H9 (cell line): ENCODE measurements at regions not wholly inside any gene's neighbourhood (a gene's known extent, or its start where the extent isn't known, plus 50 kb on each side); places are given as distances from the start of the nearest gene placed in this dataset.
"Not testable (repeated sequence)": the region's sequence is repeated elsewhere in the genome, so short reads cannot be mapped to it uniquely, and the experiment has no call there.

Source experiments
- DNase-seq: peaks from one replicate; pipeline ENCODE4 v3.0.0-alpha.2; 2017
- H2AFZ ChIP-seq: one replicate; pipeline ENCODE4 v1.6.1; 2013; ENCODE audit warnings: mild to moderate bottlenecking, low read length, control low read depth, moderate library complexity
- H2AK5ac ChIP-seq: 2 replicates; pipeline ENCODE4 v1.6.1; 2013; ENCODE audit warnings: low read length, control low read depth, mixed read lengths; ENCODE audit not compliant: insufficient read length
- H2BK120ac ChIP-seq: one replicate; pipeline ENCODE4 v1.6.1; 2013; ENCODE audit warnings: low read depth, mild to moderate bottlenecking, low read length, control low read depth, inconsistent platforms; ENCODE audit not compliant: poor library complexity, severe bottlenecking
- H2BK12ac ChIP-seq: 2 replicates; pipeline ENCODE4 v1.6.1; 2013; ENCODE audit warnings: low read length, control low read depth, mixed read lengths, low read depth; ENCODE audit not compliant: insufficient read length
- H2BK15ac ChIP-seq: 2 replicates; pipeline ENCODE4 v1.6.1; 2013; ENCODE audit warnings: low read depth, low read length, control low read depth
- H2BK20ac ChIP-seq: one replicate; pipeline ENCODE4 v1.6.1; 2013; ENCODE audit warnings: low read depth, mild to moderate bottlenecking, low read length, control low read depth, inconsistent platforms; ENCODE audit not compliant: poor library complexity, severe bottlenecking
- H2BK5ac ChIP-seq: 2 replicates; pipeline ENCODE4 v1.6.1; 2013; ENCODE audit warnings: low read length, control low read depth, mixed read lengths; ENCODE audit not compliant: insufficient read length
- H3K14ac ChIP-seq: 2 replicates; pipeline ENCODE4 v1.6.1; 2013; ENCODE audit warnings: low read length, control low read depth; ENCODE audit not compliant: insufficient read depth
- H3K18ac ChIP-seq: 2 replicates; pipeline ENCODE4 v1.6.1; 2013; ENCODE audit warnings: low read depth, mild to moderate bottlenecking, mixed read lengths, low read length, control low read depth; ENCODE audit not compliant: insufficient read length
- H3K23ac ChIP-seq: 2 replicates; pipeline ENCODE4 v1.6.1; 2013; ENCODE audit warnings: low read length, control low read depth, mixed read lengths, low read depth; ENCODE audit not compliant: insufficient read length
- H3K23me2 ChIP-seq: 2 replicates; pipeline ENCODE4 v1.6.1; 2013; ENCODE audit warnings: low read depth, mild to moderate bottlenecking, mixed read lengths, low read length, control low read depth; ENCODE audit not compliant: insufficient read length, poor library complexity, severe bottlenecking
- H3K27ac ChIP-seq: 2 replicates; pipeline ENCODE4 v1.5.1; 2013; ENCODE audit warnings: low read length, control low read depth, mixed read lengths, low read depth; ENCODE audit not compliant: insufficient read length
- H3K27me3 ChIP-seq: 2 replicates; pipeline ENCODE4 v1.6.1; 2013; ENCODE audit warnings: low read length, control low read depth, inconsistent platforms; ENCODE audit not compliant: insufficient read depth
- H3K4ac ChIP-seq: 2 replicates; pipeline ENCODE4 v1.6.1; 2013; ENCODE audit warnings: low read depth, mild to moderate bottlenecking, control low read depth, inconsistent platforms, low read length, moderate library complexity
- H3K4me1 ChIP-seq: 2 replicates; pipeline ENCODE4 v1.6.1; 2013; ENCODE audit warnings: low read length, control low read depth, inconsistent platforms; ENCODE audit not compliant: insufficient read depth
- H3K4me2 ChIP-seq: 2 replicates; pipeline ENCODE4 v1.6.1; 2013; ENCODE audit warnings: low read length, control low read depth, mixed read lengths; ENCODE audit not compliant: insufficient read length, insufficient read depth
- H3K56ac ChIP-seq: 2 replicates; pipeline ENCODE4 v1.6.1; 2013; ENCODE audit warnings: low read depth, mild to moderate bottlenecking, mixed read lengths, low read length, control low read depth; ENCODE audit not compliant: insufficient read length
- H3K79me1 ChIP-seq: 2 replicates; pipeline ENCODE4 v1.6.1; 2013; ENCODE audit warnings: low read depth, mild to moderate bottlenecking, moderate library complexity, low read length, control low read depth, inconsistent platforms; ENCODE audit not compliant: insufficient read depth, poor library complexity, severe bottlenecking
- H3K79me2 ChIP-seq: 2 replicates; pipeline ENCODE4 v1.6.1; 2013; ENCODE audit warnings: low read length, control low read depth, inconsistent platforms; ENCODE audit not compliant: insufficient read depth
- H3K9ac ChIP-seq: 2 replicates; pipeline ENCODE4 v1.6.1; 2013; ENCODE audit warnings: low read length, control low read depth, mixed read lengths; ENCODE audit not compliant: insufficient read length; ENCODE audit errors: extremely low read depth
- H3K9me3 ChIP-seq: one replicate; pipeline ENCODE4 v1.6.1; 2013; ENCODE audit warnings: low read depth, low read length, inconsistent platforms; ENCODE audit not compliant: control insufficient read depth
- H3T11ph ChIP-seq: one replicate; pipeline ENCODE4 v1.6.1; 2013; ENCODE audit warnings: mild to moderate bottlenecking, low read length, control low read depth, inconsistent platforms
- H4K20me1 ChIP-seq: one replicate; pipeline ENCODE4 v1.6.1; 2013; ENCODE audit not compliant: control insufficient read depth, insufficient read length, insufficient read depth
- H4K5ac ChIP-seq: 2 replicates; pipeline ENCODE4 v1.6.1; 2013; ENCODE audit warnings: low read depth, mild to moderate bottlenecking, mixed read lengths, low read length, control low read depth; ENCODE audit not compliant: insufficient read length
- H4K8ac ChIP-seq: replicated peaks from 2 replicates; pipeline ENCODE4 v1.6.1; 2013; ENCODE audit warnings: low read length, control low read depth, mixed read lengths, low read depth; ENCODE audit not compliant: insufficient read length
- H4K91ac ChIP-seq: 2 replicates; pipeline ENCODE4 v1.6.1; 2013; ENCODE audit warnings: low read depth, mild to moderate bottlenecking, moderate library complexity, mixed read lengths, low read length, control low read depth; ENCODE audit not compliant: insufficient read length
- H3K27ac Mint-ChIP-seq, 3 experiments: 2 replicates in 2 of 3; 3 replicates in 1 of 3; pipeline ENCODE4 v1.8.0; 2020 to 2021; ENCODE audit warnings: mixed read lengths in 3 of 3, mild to moderate bottlenecking in 1 of 3, moderate library complexity in 1 of 3
- H3K27me3 Mint-ChIP-seq: 2 replicates; pipeline ENCODE4 v1.8.0; 2021; ENCODE audit warnings: low read depth, mild to moderate bottlenecking, moderate library complexity, mixed read lengths
- H3K36me3 Mint-ChIP-seq, 3 experiments: 2 replicates in 2 of 3; 3 replicates in 1 of 3; pipeline ENCODE4 v1.8.0; 2020 to 2021; ENCODE audit warnings: low read depth in 3 of 3, mixed read lengths in 3 of 3; ENCODE audit not compliant: insufficient read depth in 1 of 3
- H3K4me1 Mint-ChIP-seq, 2 experiments: 2 replicates each; pipeline ENCODE4 v1.8.0; 2020; ENCODE audit warnings: mixed read lengths in 2 of 2
- H3K4me3 Mint-ChIP-seq, 2 experiments: 2 replicates in 1 of 2; 3 replicates in 1 of 2; pipeline ENCODE4 v1.8.0; 2020 to 2021; ENCODE audit warnings: mild to moderate bottlenecking in 2 of 2, mixed read lengths in 2 of 2, moderate library complexity in 1 of 2
- H3K9me3 Mint-ChIP-seq, 2 experiments: 2 replicates in 1 of 2; 3 replicates in 1 of 2; pipeline ENCODE4 v1.8.0; 2020; ENCODE audit warnings: mild to moderate bottlenecking in 2 of 2, mixed read lengths in 2 of 2, moderate library complexity in 1 of 2
- CTCF ChIP-seq: fragments of 200-600 bp; sonication (generic); conservative IDR thresholded peaks from 3 replicates; pipeline ENCODE4 v1.8.0; 2021; ENCODE audit warnings: antibody characterized with exemption, mild to moderate bottlenecking
- WGBS: extraction: QIAGEN DNeasy Blood & Tissue Kit; methylation state at CpG from one replicate; pipeline ENCODE4 v1.1.7; 2013; ENCODE audit warnings: missing lambda C conversion rate, low lambda C conversion rate, mixed read lengths; ENCODE audit not compliant: insufficient read length; ENCODE audit errors: extremely low coverage; 5-methylcytosine and 5-hydroxymethylcytosine counted together

DNA sequence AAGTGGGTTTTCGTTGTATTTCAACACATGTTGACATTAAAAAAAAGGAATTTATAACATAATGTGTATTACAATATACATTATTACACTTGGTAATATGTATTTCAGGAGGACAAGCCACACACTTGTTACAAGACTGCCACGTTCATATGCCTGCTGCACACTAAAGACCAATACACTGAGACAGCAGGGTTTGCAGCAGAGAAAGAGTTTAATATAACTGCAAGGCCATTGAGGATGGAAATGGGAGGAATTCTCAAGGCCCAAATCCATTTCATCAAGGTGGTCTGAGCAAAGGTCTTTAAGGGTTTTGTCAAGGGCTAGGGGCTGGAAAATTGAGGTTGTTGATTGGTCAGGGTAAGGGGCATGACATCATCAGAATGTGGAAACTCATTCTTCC, 1017.8 kb upstream of the CDH10 start:
- no peak overlapping the region for H2AK5ac ChIP-seq
- H3K4me1 ChIP-seq: no peaks in the 10 kb centered on the region
- H3K9me3 ChIP-seq: peaks cover 4% of the 10 kb centered on the region
- Mint-ChIP-seq H3K4me3 (no peak overlapping the region), H3K36me3 (peaks cover 4 to 17% (median 5%) of the 10 kb centered on the region in 3 experiments; a peak in 6 of 7 replicates), H3K27me3 (no peaks in the 10 kb centered on the region), H3K9me3 (peaks cover 11 to 18% of the 10 kb centered on the region in 2 experiments), H3K27ac (no peak overlapping the region), H3K4me1 (no peaks in the 10 kb centered on the region; a peak in 1 of 4 replicates)
- no peak overlapping the region for H3K18ac ChIP-seq
- no peak overlapping the region for H2BK15ac ChIP-seq
- H3K79me1 ChIP-seq: no peaks in the 10 kb centered on the region
- TF ChIP-seq CTCF: no peak
- H2BK12ac ChIP-seq: no peak overlapping the region
- no peak overlapping the region for H2BK120ac ChIP-seq
- H3K4ac ChIP-seq: no peak overlapping the region
- no peak overlapping the region for H3K56ac ChIP-seq
- no peak overlapping the region for H3K14ac ChIP-seq
- H2BK5ac ChIP-seq: no peak overlapping the region
- H2AFZ ChIP-seq: no peak overlapping the region
- H2BK20ac ChIP-seq: no peak overlapping the region
- WGBS: no CpG with 5 or more reads among the region's 2 CpGs
- no peak overlapping the region for H4K5ac ChIP-seq
- H3K4me2 ChIP-seq: no peak overlapping the region
- no peaks in the 10 kb centered on the region for H3K27me3 ChIP-seq
- no peak overlapping the region for H4K8ac ChIP-seq
- no peak overlapping the region for H3K9ac ChIP-seq
- H3K23me2 ChIP-seq: no peaks in the 10 kb centered on the region
- no peaks in the 10 kb centered on the region for H3K79me2 ChIP-seq
- no peak overlapping the region for H3T11ph ChIP-seq
- no peak overlapping the region for H3K23ac ChIP-seq
- no peak overlapping the region for H3K27ac ChIP-seq
- no peaks in the 10 kb centered on the region for H4K20me1 ChIP-seq
- no peak overlapping the region for H4K91ac ChIP-seq
- DNase-seq: no peak

- not testable (repeated sequence) for H3K4me2 ChIP-seq, H3K9ac ChIP-seq, H2BK5ac ChIP-seq, H3K4ac ChIP-seq, H3K27ac ChIP-seq, H2AFZ ChIP-seq, H3K4me3 Mint-ChIP-seq, H2BK20ac ChIP-seq, H3K27me3 Mint-ChIP-seq, H2BK15ac ChIP-seq, H3K9me3 ChIP-seq, H4K20me1 ChIP-seq, H3K4me1 ChIP-seq, H3K56ac ChIP-seq, H3K23me2 ChIP-seq, H3K4me1 Mint-ChIP-seq, H3K79me1 ChIP-seq, H4K91ac ChIP-seq, H3K79me2 ChIP-seq, H2BK120ac ChIP-seq, DNase-seq, H3K14ac ChIP-seq, H3K27ac Mint-ChIP-seq, H3K27me3 ChIP-seq, H4K5ac ChIP-seq, H3K18ac ChIP-seq, H4K8ac ChIP-seq, H2AK5ac ChIP-seq, H3T11ph ChIP-seq, H2BK12ac ChIP-seq, H3K23ac ChIP-seq
- peaks cover 26 to 32% of the 10 kb centered on the region in 2 experiments for H3K9me3 Mint-ChIP-seq
- H3K36me3 Mint-ChIP-seq: peaks cover 8 to 17% (median 8%) of the 10 kb centered on the region in 3 experiments
- no CpG with 5 or more reads among the region's 7 CpGs for WGBS
These were observed 1005.5 kb upstream of the CDH10 start for GRCh38 chr5:25650316-25650715.
